Uterus (tissue), 3 donors: ENCODE measurements at regions not wholly inside any gene's neighbourhood (a gene's known extent, or its start where the extent isn't known, plus 50 kb on each side); places are given as distances from the start of the nearest gene placed in this dataset.

ENCODE experiments used
- DNase-seq, 2 donors: peaks; one replicate each; pipeline ENCODE4 v3.0.0-alpha.2; 2019 to 2020
- H3K27ac ChIP-seq, 2 donors: fragments of 200-600 bp; sonication (generic); 1 replicate in 1 of 2; 2 replicates in 1 of 2; pipeline ENCODE4 v1.5.1; 2016 to 2018
- H3K27me3 ChIP-seq, 2 donors: fragments of 200-600 bp; sonication (generic); one replicate each; pipeline ENCODE4 v1.5.1; 2018 to 2019; ENCODE audit warnings: control low read depth in 1 of 2
- H3K36me3 ChIP-seq, 2 donors: fragments of 200-600 bp; sonication (generic); one replicate each; pipeline ENCODE4 v1.5.1; 2019; ENCODE audit warnings: control low read depth in 1 of 2
- H3K4me1 ChIP-seq, 2 donors: fragments of 200-600 bp; sonication (generic); one replicate each; pipeline ENCODE4 v1.5.1; 2018 to 2019; ENCODE audit warnings: control low read depth in 1 of 2
- H3K4me3 ChIP-seq, 2 donors: fragments of 200-600 bp; sonication (generic); 1 replicate in 1 of 2; 2 replicates in 1 of 2; pipeline ENCODE4 v1.5.1; 2018 to 2019; ENCODE audit warnings: mild to moderate bottlenecking in 1 of 2
- H3K9me3 ChIP-seq, 2 donors: fragments of 200-600 bp; sonication (generic); one replicate each; pipeline ENCODE4 v1.5.1; 2019; ENCODE audit warnings: control low read depth in 1 of 2
- CTCF ChIP-seq, 4 experiments: fragments of 200-600 bp in 2 of 4; fragments of 450-650 bp in 2 of 4; sonication (generic) in 2 of 4; IDR thresholded peaks; one replicate each; pipeline ENCODE4 v1.5.1; 2016 to 2019; ENCODE audit warnings: antibody characterized with exemption in 4 of 4, mild to moderate bottlenecking in 2 of 4, moderate library complexity in 1 of 4
- POLR2A ChIP-seq, 2 donors: fragments of 450-650 bp; IDR thresholded peaks; one replicate each; pipeline ENCODE4 v1.6.1; 2016; ENCODE audit warnings: antibody characterized with exemption in 2 of 2, mild to moderate bottlenecking in 1 of 2, moderate library complexity in 1 of 2
- intact Hi-C: fragments of 100-400 bp; cut with DNase I; formaldehyde crosslinking; loops from one replicate; pipeline ENCODE4 v1.15.1; 2023; ENCODE audit warnings: low total_unique reads
- donor health status: DM: yes; HTN: yes; CAD: no.

DNA sequence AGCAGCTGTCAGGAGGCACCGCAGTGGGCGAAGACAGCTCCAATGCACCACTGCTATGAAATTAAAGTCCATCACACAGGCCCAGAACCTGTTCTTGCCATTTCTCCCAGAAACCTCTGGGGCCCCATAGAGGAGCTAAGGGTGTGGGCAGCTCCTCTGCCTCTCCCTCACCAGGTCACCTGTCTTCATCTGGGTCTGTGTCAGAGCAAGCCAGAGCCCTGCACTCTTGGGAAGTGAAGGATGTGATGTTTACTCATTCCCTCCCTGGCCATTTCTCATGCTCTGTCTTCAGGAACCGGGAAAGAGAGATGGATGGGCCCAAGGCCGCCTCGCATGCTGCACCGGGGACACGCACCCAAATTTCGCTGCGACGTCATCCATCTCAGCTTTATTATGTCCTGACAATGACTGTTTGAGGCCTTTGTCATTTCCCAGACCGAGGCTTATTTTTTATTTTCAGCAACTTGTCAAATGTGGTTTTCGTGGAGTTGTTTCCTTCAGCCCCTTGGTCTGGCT is 216.1 kb downstream of the NPHP4 start:
- no peak overlapping the region for H3K27ac ChIP-seq
- H3K36me3 ChIP-seq = no peaks in the 10 kb centered on the region
- intact Hi-C loops = no loop called here
- no peak overlapping the region for H3K4me3 ChIP-seq
- H3K9me3 ChIP-seq = no peaks in the 10 kb centered on the region
- H3K27me3 ChIP-seq = no peaks in the 10 kb centered on the region
- TF ChIP-seq CTCF (IDR thresholded peaks at IDR 0.05) (no peak), POLR2A (IDR thresholded peaks at IDR 0.05) (no peak)
- no peak for DNase-seq
- no peaks in the 10 kb centered on the region for H3K4me1 ChIP-seq

- no peaks in the 10 kb centered on the region for H3K4me1 ChIP-seq
- no peaks in the 10 kb centered on the region for H3K27me3 ChIP-seq
- DNase-seq = no peak
- no peak overlapping the region for H3K4me3 ChIP-seq
- no peak overlapping the region for H3K27ac ChIP-seq
- TF ChIP-seq POLR2A (IDR thresholded peaks at IDR 0.05) (no peak), CTCF (IDR thresholded peaks at IDR 0.05) (no peak)
- intact Hi-C loops = no loop called here
- H3K9me3 ChIP-seq = no peaks in the 10 kb centered on the region
- H3K36me3 ChIP-seq = no peaks in the 10 kb centered on the region
Measured at GRCh38 chr1:5774019-5774418, 218.2 kb downstream of the NPHP4 start.

DNA sequence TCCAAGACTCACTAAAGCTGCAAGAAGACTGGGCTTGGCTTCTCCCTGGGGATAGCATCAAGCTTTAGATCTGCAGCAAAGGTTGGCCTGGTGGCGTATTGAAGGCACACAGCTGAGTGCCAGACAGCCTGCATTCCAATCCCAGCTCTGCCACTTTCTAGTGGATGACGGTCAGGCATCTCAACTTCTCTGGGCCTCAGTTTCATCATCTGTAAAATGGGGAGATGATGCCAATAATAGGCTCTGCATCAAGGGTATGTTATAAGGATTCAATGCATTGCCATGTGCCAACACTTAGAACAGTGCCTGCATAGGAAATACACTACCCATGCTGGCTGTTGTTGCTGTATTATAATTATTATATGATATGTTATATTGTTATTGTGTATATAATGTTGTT is 220.4 kb downstream of the NPHP4 start:
- H3K27me3 ChIP-seq = no peaks in the 10 kb centered on the region

DNA sequence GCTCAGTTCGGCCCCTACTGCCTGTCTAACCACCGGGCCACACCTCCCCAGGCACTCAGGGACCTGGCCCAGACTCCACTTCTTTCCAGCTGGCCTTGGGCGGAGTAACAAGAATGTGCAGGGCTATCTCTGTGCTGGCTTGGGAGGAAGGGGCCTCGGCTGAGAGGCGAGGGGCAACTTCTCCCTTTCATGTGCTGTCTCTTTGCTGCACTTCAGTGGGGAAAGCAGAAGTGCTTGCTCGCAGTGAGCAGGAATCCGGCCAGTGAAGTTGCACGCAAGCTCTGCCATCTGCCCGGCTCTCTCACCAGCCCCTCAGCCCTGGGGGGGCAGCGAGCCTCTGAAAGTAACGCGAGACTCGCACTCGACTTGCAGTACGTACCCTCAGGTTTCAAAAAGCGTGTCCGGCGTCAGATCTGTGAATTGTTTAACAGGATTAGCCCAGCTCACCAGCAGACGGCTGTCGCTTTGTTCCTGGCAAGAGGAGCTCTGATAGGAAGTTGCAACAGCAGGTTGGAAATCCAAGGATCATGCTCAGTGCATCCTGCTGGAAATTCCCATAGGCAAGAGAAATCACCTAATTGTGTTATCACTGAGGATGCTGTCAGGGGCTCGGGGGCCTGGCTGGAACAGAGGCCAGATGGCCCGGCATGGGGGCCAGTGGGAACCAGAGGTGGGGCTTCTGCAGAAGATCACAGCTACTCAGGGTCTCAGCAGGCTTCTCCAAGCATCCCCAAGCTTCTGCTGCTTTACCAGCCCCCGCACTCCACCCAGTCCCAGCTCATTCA is 221.1 kb downstream of the NPHP4 start:
- H3K9me3 ChIP-seq = no peaks in the 10 kb centered on the region
- DNase-seq = no peak
- no peaks in the 10 kb centered on the region for H3K4me1 ChIP-seq
- intact Hi-C loops = no loop called here
- no peaks in the 10 kb centered on the region for H3K27me3 ChIP-seq
- no peak overlapping the region for H3K27ac ChIP-seq
- no peaks in the 10 kb centered on the region for H3K36me3 ChIP-seq
- H3K4me3 ChIP-seq = no peak overlapping the region
- TF ChIP-seq CTCF (IDR thresholded peaks at IDR 0.05) = no peak
- no peak for TF ChIP-seq POLR2A (IDR thresholded peaks at IDR 0.05)

More for the DNA sequence above, 220.4 kb downstream of the NPHP4 start:
- DNase-seq = no peak
- intact Hi-C loops = no loop called here
- Histone ChIP-seq H3K4me1 (no peaks in the 10 kb centered on the region), H3K9me3 (no peaks in the 10 kb centered on the region), H3K36me3 (no peaks in the 10 kb centered on the region), H3K4me3 (no peak overlapping the region), H3K27ac (no peak overlapping the region)
- no peak for TF ChIP-seq POLR2A (IDR thresholded peaks at IDR 0.05)
- TF ChIP-seq CTCF (IDR thresholded peaks at IDR 0.05) = no peak

DNA sequence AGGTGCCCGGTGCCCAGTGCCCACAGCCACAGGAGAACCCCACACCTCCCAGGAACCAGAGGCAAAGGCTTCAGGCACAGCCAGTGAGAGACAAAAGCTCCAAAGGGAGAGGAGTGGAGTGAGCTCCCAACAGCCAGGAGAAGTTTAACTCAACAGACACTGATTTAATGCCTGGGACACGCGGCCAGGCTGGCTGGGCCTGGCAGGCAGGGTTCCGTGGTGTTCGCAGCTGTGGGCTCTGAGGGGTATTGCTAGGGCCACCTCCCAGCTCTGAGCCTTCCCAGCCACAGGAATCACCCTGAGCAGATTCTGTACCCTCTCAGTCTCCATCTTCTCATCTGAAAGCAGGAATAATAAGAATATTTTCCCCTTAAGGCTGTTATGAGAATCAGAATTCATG is 222.5 kb downstream of the NPHP4 start:
- no peaks in the 10 kb centered on the region for H3K27me3 ChIP-seq

More for the DNA sequence above, 222.5 kb downstream of the NPHP4 start:
- H3K4me3 ChIP-seq = no peak overlapping the region
- no peaks in the 10 kb centered on the region for H3K9me3 ChIP-seq
- no peak overlapping the region for H3K27ac ChIP-seq
- no peak for TF ChIP-seq POLR2A (IDR thresholded peaks at IDR 0.05)
- TF ChIP-seq CTCF (IDR thresholded peaks at IDR 0.05) = no peak
- intact Hi-C loops = no loop called here
- H3K4me1 ChIP-seq = no peaks in the 10 kb centered on the region
- DNase-seq = no peak
- H3K36me3 ChIP-seq = no peaks in the 10 kb centered on the region
